ENCODE measurements at regions not wholly inside any gene's neighbourhood (a gene's known extent, or its start where the extent isn't known, plus 50 kb on each side); places are given as distances from the start of the nearest gene placed in this dataset.
"Not testable (repeated sequence)": the region's sequence is repeated elsewhere in the genome, so short reads cannot be mapped to it uniquely, and the experiment has no call there.

DNA sequence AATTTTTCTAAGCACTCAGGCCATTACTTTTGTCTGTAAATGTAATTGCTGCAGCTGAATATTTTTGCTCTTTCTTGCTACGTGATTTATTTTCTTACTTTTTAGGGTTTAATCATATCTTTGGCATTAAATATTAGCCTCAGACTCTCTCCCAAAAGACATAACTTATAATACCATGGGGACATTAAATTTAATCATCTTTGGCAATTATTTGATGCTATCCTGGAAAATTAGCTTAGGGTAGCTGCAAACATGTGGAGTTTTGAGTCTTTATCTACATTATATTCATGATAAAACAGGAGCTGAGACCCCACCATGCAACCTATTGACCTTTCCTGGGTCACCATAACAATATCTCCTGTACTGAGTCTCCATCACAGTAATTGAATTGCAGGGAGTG, 59.1 kb upstream of the EDAR start:
- DNase-seq: no peak

DNA sequence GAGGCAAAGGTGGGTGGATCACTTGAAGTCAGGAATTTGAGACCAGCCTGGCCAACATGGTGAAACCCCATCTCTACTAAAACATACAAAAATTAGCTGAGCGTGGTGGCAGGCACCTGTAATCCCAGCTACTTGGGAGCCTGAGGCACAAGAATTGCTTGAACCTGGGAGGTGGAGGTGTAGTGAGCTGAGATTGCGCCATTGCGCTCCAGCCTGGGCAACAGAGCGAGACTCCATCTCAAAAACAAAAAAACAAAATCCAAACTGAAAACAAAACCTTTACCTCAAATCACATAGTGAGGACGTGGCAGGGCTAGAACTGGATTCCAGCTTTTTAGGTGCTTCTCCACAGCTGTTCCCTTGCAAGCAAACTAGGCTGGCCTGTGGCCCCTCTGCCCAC, 58.5 kb upstream of the EDAR start:
- not testable (repeated sequence) for DNase-seq

DNA sequence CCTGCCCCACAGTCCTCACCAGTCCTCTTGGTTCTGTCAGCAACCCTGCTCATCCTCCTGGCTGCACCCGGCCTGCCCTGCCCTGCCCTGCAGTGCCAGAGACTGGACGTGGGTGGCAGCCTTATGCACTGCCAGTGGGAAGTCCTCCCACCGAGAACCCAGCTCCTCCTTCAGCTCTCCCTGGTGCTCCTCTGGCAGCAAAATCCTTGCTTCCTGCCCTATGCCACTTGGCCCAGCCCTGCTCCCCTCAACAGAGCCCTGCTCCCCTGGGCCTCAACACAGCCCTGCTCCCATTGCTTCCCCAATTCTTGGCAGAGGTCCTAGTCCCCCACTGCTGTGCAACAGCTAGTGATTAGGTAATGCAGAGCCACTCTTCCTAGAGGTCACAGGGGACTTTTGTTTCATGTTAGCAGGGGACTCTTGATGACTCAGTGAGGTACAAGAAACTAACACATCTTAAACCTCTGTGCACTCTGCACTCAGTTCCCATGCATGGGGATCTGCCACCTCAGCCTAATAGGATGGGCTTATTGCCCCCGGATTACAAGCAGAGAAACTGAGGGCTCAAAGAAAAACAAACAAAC, 58.0 kb upstream of the EDAR start:
- no peak for DNase-seq

DNA sequence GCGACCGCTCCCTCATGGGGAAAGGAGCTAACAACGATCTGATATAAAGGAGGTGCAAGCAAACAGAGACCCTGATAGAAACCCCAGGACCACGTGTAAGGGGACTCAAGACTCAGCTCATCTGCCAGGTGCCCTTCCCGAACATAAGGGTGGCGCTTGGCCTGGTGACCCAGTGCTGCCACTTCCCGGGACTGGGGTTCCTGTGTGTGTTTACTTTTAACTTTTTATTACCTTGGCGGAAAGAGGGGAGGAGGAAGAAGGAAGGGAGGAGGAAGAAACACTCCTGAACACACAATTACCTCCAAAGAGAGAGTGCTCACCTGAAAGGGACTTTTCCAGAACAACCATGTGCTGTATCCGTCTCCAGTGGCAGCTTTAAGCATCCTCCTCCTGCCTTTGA, 56.5 kb upstream of the EDAR start:
- no peak for DNase-seq

DNA sequence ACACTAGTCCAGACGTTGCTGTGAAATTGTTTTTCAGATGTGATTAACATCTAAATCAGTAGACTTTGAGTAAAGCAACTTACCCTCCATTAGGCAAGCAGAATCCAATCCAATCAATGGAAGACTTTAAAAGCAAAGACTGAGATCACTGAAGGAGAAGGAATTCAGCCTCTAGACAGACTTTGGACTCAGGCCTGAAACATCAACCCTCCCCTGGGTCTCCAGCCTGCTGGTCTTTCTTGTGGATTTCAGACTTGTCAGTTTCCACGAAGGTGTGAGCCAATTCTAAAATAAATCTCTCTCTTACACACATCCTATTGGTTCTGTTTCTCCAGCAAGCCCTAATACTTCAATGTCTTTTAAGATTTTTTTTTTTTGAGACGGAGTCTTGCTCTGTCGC, 50.0 kb upstream of the EDAR start:
- no peak for DNase-seq
